ENCODE measurements at regions not wholly inside any gene's neighbourhood (a gene's known extent, or its start where the extent isn't known, plus 50 kb on each side); places are given as distances from the start of the nearest gene placed in this dataset.

- Histone ChIP-seq H3K27me3 (ENCODE audit: insufficient read depth, poor library complexity, severe bottlenecking) (no peaks in the 10 kb centered on the region), H3K4me3 (replicated peaks; ENCODE audit: insufficient read depth, low read length) (no peak overlapping the region), H3K27ac (replicated peaks) (no peak overlapping the region)
- no peak for DNase-seq (ENCODE audit: low read depth in 1 of 2, low spot score in 1 of 2)
- no peak for TF ChIP-seq GABPA (IDR thresholded peaks at IDR 0.05; ENCODE audit: low read depth)
- TF ChIP-seq POLR2AphosphoS5 (IDR thresholded peaks at IDR 0.05; ENCODE audit: low read depth): no peak
- TF ChIP-seq SPI1 (IDR thresholded peaks at IDR 0.05; ENCODE audit: borderline replicate concordance, low read depth): no peak
- TF ChIP-seq CTCF (IDR thresholded peaks at IDR 0.05; ENCODE audit: insufficient read depth, low read length): no peak
- no peak for TF ChIP-seq REST (IDR thresholded peaks at IDR 0.05; ENCODE audit: insufficient replicate concordance, low read depth)
Observed at GRCh38 chr19:56983804-56984203, 136.0 kb upstream of the USP29 start.

GRCh38 chr19:56986386-56986785, 133.4 kb upstream of the USP29 start:
- Histone ChIP-seq H3K4me3 (replicated peaks; ENCODE audit: insufficient read depth, low read length) (no peak overlapping the region), H3K27ac (replicated peaks) (no peak overlapping the region), H3K27me3 (ENCODE audit: insufficient read depth, poor library complexity, severe bottlenecking) (no peaks in the 10 kb centered on the region)
- DNase-seq (ENCODE audit: low read depth in 1 of 2, low spot score in 1 of 2): no peak
- TF ChIP-seq REST (IDR thresholded peaks at IDR 0.05; ENCODE audit: insufficient replicate concordance, low read depth) (no peak), CTCF (IDR thresholded peaks at IDR 0.05; ENCODE audit: insufficient read depth, low read length) (no peak), SPI1 (IDR thresholded peaks at IDR 0.05; ENCODE audit: borderline replicate concordance, low read depth) (no peak), GABPA (IDR thresholded peaks at IDR 0.05; ENCODE audit: low read depth) (no peak), POLR2AphosphoS5 (IDR thresholded peaks at IDR 0.05; ENCODE audit: low read depth) (no peak)

GRCh38 chr19:56987184-56987583, 132.6 kb upstream of the USP29 start:
- H3K27ac ChIP-seq (replicated peaks): no peak overlapping the region
- no peak overlapping the region for H3K4me3 ChIP-seq (replicated peaks; ENCODE audit: insufficient read depth, low read length)
- no peak for DNase-seq (ENCODE audit: low read depth in 1 of 2, low spot score in 1 of 2)
- H3K27me3 ChIP-seq (ENCODE audit: insufficient read depth, poor library complexity, severe bottlenecking): no peaks in the 10 kb centered on the region
- TF ChIP-seq SPI1 (IDR thresholded peaks at IDR 0.05; ENCODE audit: borderline replicate concordance, low read depth) (no peak), GABPA (IDR thresholded peaks at IDR 0.05; ENCODE audit: low read depth) (no peak), POLR2AphosphoS5 (IDR thresholded peaks at IDR 0.05; ENCODE audit: low read depth) (no peak), REST (IDR thresholded peaks at IDR 0.05; ENCODE audit: insufficient replicate concordance, low read depth) (no peak), CTCF (IDR thresholded peaks at IDR 0.05; ENCODE audit: insufficient read depth, low read length) (no peak)
